IMR-90 (cell line): ENCODE measurements at regions not wholly inside any gene's neighbourhood (a gene's known extent, or its start where the extent isn't known, plus 50 kb on each side); places are given as distances from the start of the nearest gene placed in this dataset.

Experiments
- ATAC-seq: fragments of 200-7000 bp; cut with Tn5 transposase; 2 replicates; pipeline ENCODE4 v1.9.1; 2020; ENCODE audit warnings: low read depth, mild to moderate bottlenecking, moderate library complexity
- BruUV-seq: library from RNA; stranded (reverse); fragments of 400-500 nt; replicated peaks from 2 replicates; lab custom pipeline; 2021; lab: Mats Ljungman, UMichigan
- CTCF ChIA-PET: fragments of 300-600 bp; formaldehyde crosslinking; extraction: SDS; loops from one replicate; lab custom pipeline; 2021; ENCODE audit warnings: antibody characterized with exemption; lab: Yijun Ruan, JAX
- POLR2A ChIA-PET: fragments of 300-600 bp; sonication (Branson Sonifier 250); formaldehyde crosslinking; loops from one replicate; lab custom pipeline; 2022; ENCODE audit warnings: antibody characterized with exemption; ENCODE audit not compliant: unreplicated experiment; lab: Charles Lee
- DNase-seq: peaks from one replicate; pipeline ENCODE4 v3.0.0; 2013
- H2AFZ ChIP-seq: replicated peaks from 2 replicates; pipeline ENCODE3; 2013; ENCODE audit warnings: low read length, mild to moderate bottlenecking; ENCODE audit not compliant: poor library complexity
- H2AK5ac ChIP-seq: 2 replicates; pipeline ENCODE4 v1.6.1; 2013; ENCODE audit warnings: low read depth, low read length, inconsistent platforms
- H2AK9ac ChIP-seq: replicated peaks from 2 replicates; pipeline ENCODE3; 2013; ENCODE audit warnings: mild to moderate bottlenecking, low read depth, low read length, moderate library complexity; ENCODE audit not compliant: poor library complexity
- H2BK120ac ChIP-seq: 2 replicates; pipeline ENCODE4 v1.6.1; 2013; ENCODE audit warnings: low read depth, low read length, inconsistent platforms
- H2BK15ac ChIP-seq: 3 replicates; pipeline ENCODE4 v1.6.1; 2013; ENCODE audit warnings: low read depth, low read length, inconsistent platforms
- H2BK20ac ChIP-seq: 2 replicates; pipeline ENCODE4 v1.6.1; 2013; ENCODE audit warnings: low read depth, mild to moderate bottlenecking, inconsistent platforms, low read length, moderate library complexity
- H2BK5ac ChIP-seq: 2 replicates; pipeline ENCODE4 v1.6.1; 2013; ENCODE audit warnings: mild to moderate bottlenecking, low read depth, low read length, inconsistent platforms; ENCODE audit not compliant: poor library complexity, severe bottlenecking
- H3K14ac ChIP-seq: replicated peaks from 2 replicates; pipeline ENCODE4 v1.6.1; 2013; ENCODE audit warnings: low read depth, low read length, inconsistent platforms
- H3K18ac ChIP-seq: 2 replicates; pipeline ENCODE4 v1.6.1; 2013; ENCODE audit warnings: low read depth, low read length, control low read depth
- H3K23ac ChIP-seq: 2 replicates; pipeline ENCODE4 v1.6.1; 2013; ENCODE audit warnings: low read depth, low read length, inconsistent platforms
- H3K27ac ChIP-seq: 2 replicates; pipeline ENCODE4 v1.5.1; 2013; ENCODE audit warnings: mild to moderate bottlenecking, control low read depth, low read length; ENCODE audit not compliant: insufficient read depth
- H3K27me3 ChIP-seq: 2 replicates; pipeline ENCODE4 v1.6.1; 2013; ENCODE audit warnings: low read length; ENCODE audit not compliant: control insufficient read depth, insufficient read depth
- H3K36me3 ChIP-seq: 2 replicates; pipeline ENCODE4 v1.6.1; 2013; ENCODE audit warnings: low read length, mixed read lengths; ENCODE audit not compliant: control insufficient read depth, insufficient read depth
- H3K4ac ChIP-seq: 2 replicates; pipeline ENCODE4 v1.6.1; 2013; ENCODE audit warnings: low read depth, low read length, inconsistent platforms
- H3K4me1 ChIP-seq: 2 replicates; pipeline ENCODE4 v1.6.1; 2013; ENCODE audit warnings: low read length, mixed read lengths; ENCODE audit not compliant: control insufficient read depth, insufficient read depth
- H3K4me2 ChIP-seq: 2 replicates; pipeline ENCODE4 v1.6.1; 2013; ENCODE audit warnings: low read depth, mild to moderate bottlenecking, control low read depth, low read length, moderate library complexity
- H3K4me3 ChIP-seq: 2 replicates; pipeline ENCODE4 v1.5.1; 2013; ENCODE audit warnings: low read depth, mild to moderate bottlenecking, control low read depth, low read length, moderate library complexity; ENCODE audit not compliant: insufficient read depth
- H3K56ac ChIP-seq: 2 replicates; pipeline ENCODE4 v1.6.1; 2013; ENCODE audit warnings: low read length, inconsistent platforms; ENCODE audit not compliant: insufficient read depth; ENCODE audit errors: extremely low read depth
- H3K79me1 ChIP-seq, 2 experiments: 2 replicates each; pipeline ENCODE4 v1.6.1; 2013; ENCODE audit warnings: low read length in 2 of 2, inconsistent platforms in 1 of 2, low read depth in 1 of 2
- H3K9ac ChIP-seq: 2 replicates; pipeline ENCODE4 v1.6.1; 2013; ENCODE audit warnings: low read depth, low read length, control low read depth
- H3K9me1 ChIP-seq: 2 replicates; pipeline ENCODE4 v1.6.1; 2013; ENCODE audit warnings: low read length, inconsistent platforms; ENCODE audit not compliant: insufficient read depth
- H3K9me3 ChIP-seq: 2 replicates; pipeline ENCODE4 v1.6.1; 2013; ENCODE audit warnings: low read length; ENCODE audit not compliant: control insufficient read depth, insufficient read depth
- H4K20me1 ChIP-seq: 2 replicates; pipeline ENCODE4 v1.6.1; 2013; ENCODE audit warnings: low read length, inconsistent platforms; ENCODE audit not compliant: insufficient read depth
- H4K5ac ChIP-seq: 2 replicates; pipeline ENCODE4 v1.6.1; 2013; ENCODE audit warnings: mild to moderate bottlenecking, low read depth, low read length, control low read depth
- H4K8ac ChIP-seq, 2 experiments: 2 replicates each; pipeline ENCODE4 v1.6.1; 2013; ENCODE audit warnings: low read depth in 2 of 2, low read length in 2 of 2, control low read depth in 1 of 2, inconsistent platforms in 1 of 2
- H4K91ac ChIP-seq: 2 replicates; pipeline ENCODE4 v1.6.1; 2013; ENCODE audit warnings: low read depth, low read length, inconsistent platforms; ENCODE audit not compliant: insufficient read depth
- BHLHE40 ChIP-seq: fragments of 150-350 bp; IDR thresholded peaks from 2 replicates; pipeline ENCODE4 v1.6.1; 2016; ENCODE audit warnings: mild to moderate bottlenecking, low read depth, low read length
- CEBPB ChIP-seq: IDR thresholded peaks from 2 replicates; pipeline ENCODE4 v1.6.1; 2012; ENCODE audit warnings: low read depth, low read length, improper control_type of control experiment
- CHD1 ChIP-seq: IDR thresholded peaks from 2 replicates; pipeline ENCODE4 v1.6.1; 2012; ENCODE audit warnings: low read depth, low read length, improper control_type of control experiment
- FOS ChIP-seq: fragments of 150-350 bp; IDR thresholded peaks from 2 replicates; pipeline ENCODE4 v1.6.1; 2016; ENCODE audit warnings: low read depth, low read length
- MAFK ChIP-seq: IDR thresholded peaks from 2 replicates; pipeline ENCODE4 v1.6.1; 2012; ENCODE audit warnings: low read depth, low read length, improper control_type of control experiment
- MAZ ChIP-seq: IDR thresholded peaks from 2 replicates; pipeline ENCODE4 v1.6.1; 2012; ENCODE audit warnings: low read depth, mild to moderate bottlenecking, low read length, improper control_type of control experiment, moderate library complexity, borderline replicate concordance
- MXI1 ChIP-seq: IDR thresholded peaks from 2 replicates; pipeline ENCODE4 v1.6.1; 2012; ENCODE audit warnings: low read depth, mild to moderate bottlenecking, low read length, moderate library complexity, borderline replicate concordance
- NFE2L2 ChIP-seq: fragments of 150-350 bp; IDR thresholded peaks from 2 replicates; pipeline ENCODE4 v1.6.1; 2016; ENCODE audit warnings: low read depth, mild to moderate bottlenecking, low read length
- POLR2A ChIP-seq: IDR thresholded peaks from 2 replicates; pipeline ENCODE4 v1.6.1; 2012; ENCODE audit warnings: mild to moderate bottlenecking, low read depth, low read length
- RAD21 ChIP-seq: IDR thresholded peaks from 2 replicates; pipeline ENCODE4 v1.6.1; 2012; ENCODE audit warnings: low read length, improper control_type of control experiment
- RCOR1 ChIP-seq: IDR thresholded peaks from 2 replicates; pipeline ENCODE4 v1.6.1; 2012; ENCODE audit warnings: mild to moderate bottlenecking, low read length, improper control_type of control experiment; ENCODE audit not compliant: insufficient replicate concordance
- RFX5 ChIP-seq: IDR thresholded peaks from 2 replicates; pipeline ENCODE4 v1.8.0; 2012; ENCODE audit warnings: low read depth, mild to moderate bottlenecking, low read length, moderate library complexity
- SMC3 ChIP-seq: fragments of 150-350 bp; IDR thresholded peaks from 2 replicates; pipeline ENCODE4 v1.6.1; 2016; ENCODE audit warnings: low read depth, mild to moderate bottlenecking, antibody characterized with exemption, low read length, moderate library complexity
- USF2 ChIP-seq: fragments of 150-350 bp; IDR thresholded peaks from 2 replicates; pipeline ENCODE4 v1.6.1; 2017; ENCODE audit warnings: mild to moderate bottlenecking, antibody characterized with exemption, low read length, low read depth
- WGBS, 2 experiments: methylation state at CpG; one replicate each; pipeline versions ENCODE4 v1.1.5 to v1.1.7; 2013; ENCODE audit warnings: missing lambda C conversion rate in 2 of 2; ENCODE audit not compliant: insufficient read length in 1 of 2; ENCODE audit errors: extremely low coverage in 2 of 2; 5-methylcytosine and 5-hydroxymethylcytosine counted together
- dilution Hi-C: fragments of 300-500 bp; cut with HindIII; formaldehyde crosslinking; loops from one replicate; pipeline ENCODE4 v1.14.3; 2018; ENCODE audit warnings: low sequenced_read_pairs; ENCODE audit not compliant: unreplicated experiment
- in situ Hi-C: fragments of 300-500 bp; cut with MboI; formaldehyde crosslinking; loops from 3 replicates; pipeline ENCODE4 v1.14.3; 2019; ENCODE audit warnings: low sequenced_read_pairs, inconsistent platforms, mixed read lengths
- intact Hi-C: fragments of 100-400 bp; cut with micrococcal nuclease; formaldehyde crosslinking; loops from 2 replicates; pipeline ENCODE4 v1.10.0; 2022
- TF ChIP-seq, protein P1 (sequence below): conservative IDR thresholded peaks from 2 replicates; pipeline ENCODE4 v1.5.1; 2012; ENCODE audit warnings: mild to moderate bottlenecking, low read depth, low read length, improper control_type of control experiment

DNA sequence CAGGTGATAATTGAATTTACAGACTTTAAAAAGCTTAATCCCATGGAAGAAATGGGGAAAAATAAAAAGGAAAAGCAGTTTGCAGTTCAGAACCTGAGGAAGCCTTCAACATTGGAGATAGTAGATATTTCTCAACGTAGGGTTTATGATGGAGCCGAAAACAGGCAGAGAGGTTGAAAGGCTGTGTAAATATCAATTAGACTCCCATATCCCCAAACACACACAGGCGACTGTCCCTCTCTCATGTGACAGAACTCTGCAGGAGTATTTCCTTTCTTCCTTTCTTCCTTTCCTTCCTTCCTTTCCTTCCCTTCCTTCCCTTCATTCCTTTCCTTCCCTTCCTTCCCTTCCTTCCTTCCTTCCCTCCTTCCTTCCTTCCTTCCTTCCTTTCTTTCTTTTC, 406.5 kb downstream of the LPIN1 start:
- in situ Hi-C loops (no loop called here), dilution Hi-C loops (no loop called here), intact Hi-C loops (no loop called here)
- CTCF ChIA-PET, result no interaction called here
- no peaks in the 10 kb centered on the region for H3K9me3 ChIP-seq
- no peak overlapping the region for H4K91ac ChIP-seq
- no peaks in the 10 kb centered on the region for H3K9me1 ChIP-seq
- H2BK20ac ChIP-seq, result no peak overlapping the region
- H3K79me1 ChIP-seq, result no peaks in the 10 kb centered on the region
- POLR2A ChIA-PET, result no interaction called here
- no peak overlapping the region for H2BK120ac ChIP-seq
- no peak overlapping the region for H3K4me2 ChIP-seq
- H3K4me1 ChIP-seq, result peaks cover 14% of the 10 kb centered on the region
- no peak overlapping the region for H3K56ac ChIP-seq
- H2BK15ac ChIP-seq, result no peak overlapping the region
- H3K27me3 ChIP-seq, result no peaks in the 10 kb centered on the region
- no peaks in the 10 kb centered on the region for H3K36me3 ChIP-seq
- H3K14ac ChIP-seq, result no peak overlapping the region
- H3K9ac ChIP-seq, result no peak overlapping the region
- no peak overlapping the region for H3K18ac ChIP-seq
- H3K27ac ChIP-seq, result no peak overlapping the region
- H2AFZ ChIP-seq, result no peak overlapping the region
- ATAC-seq (no peak), DNase-seq (no peak)
- H2BK5ac ChIP-seq, result no peak overlapping the region
- no TSS peak for BruUV-seq
- no peak overlapping the region for H4K5ac ChIP-seq
- H2AK5ac ChIP-seq, result no peak overlapping the region
- no CpG with 5 or more reads among the region's 3 CpGs for WGBS, 2 experiments
- H3K23ac ChIP-seq, result no peak overlapping the region
- H3K4ac ChIP-seq, result no peak overlapping the region
- TF ChIP-seq RFX5 (no peak), NFE2L2 (no peak), POLR2A (no peak), BHLHE40 (no peak), MXI1 (no peak), SMC3 (no peak), USF2 (no peak), CEBPB (no peak), FOS (no peak), RAD21 (no peak), MAFK (no peak), CHD1 (no peak), MAZ (no peak), RCOR1 (no peak)
- TF ChIP-seq, protein P1, sequence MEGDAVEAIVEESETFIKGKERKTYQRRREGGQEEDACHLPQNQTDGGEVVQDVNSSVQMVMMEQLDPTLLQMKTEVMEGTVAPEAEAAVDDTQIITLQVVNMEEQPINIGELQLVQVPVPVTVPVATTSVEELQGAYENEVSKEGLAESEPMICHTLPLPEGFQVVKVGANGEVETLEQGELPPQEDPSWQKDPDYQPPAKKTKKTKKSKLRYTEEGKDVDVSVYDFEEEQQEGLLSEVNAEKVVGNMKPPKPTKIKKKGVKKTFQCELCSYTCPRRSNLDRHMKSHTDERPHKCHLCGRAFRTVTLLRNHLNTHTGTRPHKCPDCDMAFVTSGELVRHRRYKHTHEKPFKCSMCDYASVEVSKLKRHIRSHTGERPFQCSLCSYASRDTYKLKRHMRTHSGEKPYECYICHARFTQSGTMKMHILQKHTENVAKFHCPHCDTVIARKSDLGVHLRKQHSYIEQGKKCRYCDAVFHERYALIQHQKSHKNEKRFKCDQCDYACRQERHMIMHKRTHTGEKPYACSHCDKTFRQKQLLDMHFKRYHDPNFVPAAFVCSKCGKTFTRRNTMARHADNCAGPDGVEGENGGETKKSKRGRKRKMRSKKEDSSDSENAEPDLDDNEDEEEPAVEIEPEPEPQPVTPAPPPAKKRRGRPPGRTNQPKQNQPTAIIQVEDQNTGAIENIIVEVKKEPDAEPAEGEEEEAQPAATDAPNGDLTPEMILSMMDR, result no peak
- H4K20me1 ChIP-seq, result no peaks in the 10 kb centered on the region
- no peak overlapping the region for H4K8ac ChIP-seq
- H3K4me3 ChIP-seq, result no peak overlapping the region
- H2AK9ac ChIP-seq, result no peak overlapping the region
